HG03196 (cell line): ENCODE measurements at regions not wholly inside any gene's neighbourhood (a gene's known extent, or its start where the extent isn't known, plus 50 kb on each side); places are given as distances from the start of the nearest gene placed in this dataset.
A peak's percentile ranks its signal among the peaks of the same experiment; 100 is the strongest.

Source experiments
- ATAC-seq: cut with Tn5 transposase; IDR thresholded peaks from one replicate; pipeline ENCODE4 v1.9.1; 2021; ENCODE audit not compliant: unreplicated experiment

DNA sequence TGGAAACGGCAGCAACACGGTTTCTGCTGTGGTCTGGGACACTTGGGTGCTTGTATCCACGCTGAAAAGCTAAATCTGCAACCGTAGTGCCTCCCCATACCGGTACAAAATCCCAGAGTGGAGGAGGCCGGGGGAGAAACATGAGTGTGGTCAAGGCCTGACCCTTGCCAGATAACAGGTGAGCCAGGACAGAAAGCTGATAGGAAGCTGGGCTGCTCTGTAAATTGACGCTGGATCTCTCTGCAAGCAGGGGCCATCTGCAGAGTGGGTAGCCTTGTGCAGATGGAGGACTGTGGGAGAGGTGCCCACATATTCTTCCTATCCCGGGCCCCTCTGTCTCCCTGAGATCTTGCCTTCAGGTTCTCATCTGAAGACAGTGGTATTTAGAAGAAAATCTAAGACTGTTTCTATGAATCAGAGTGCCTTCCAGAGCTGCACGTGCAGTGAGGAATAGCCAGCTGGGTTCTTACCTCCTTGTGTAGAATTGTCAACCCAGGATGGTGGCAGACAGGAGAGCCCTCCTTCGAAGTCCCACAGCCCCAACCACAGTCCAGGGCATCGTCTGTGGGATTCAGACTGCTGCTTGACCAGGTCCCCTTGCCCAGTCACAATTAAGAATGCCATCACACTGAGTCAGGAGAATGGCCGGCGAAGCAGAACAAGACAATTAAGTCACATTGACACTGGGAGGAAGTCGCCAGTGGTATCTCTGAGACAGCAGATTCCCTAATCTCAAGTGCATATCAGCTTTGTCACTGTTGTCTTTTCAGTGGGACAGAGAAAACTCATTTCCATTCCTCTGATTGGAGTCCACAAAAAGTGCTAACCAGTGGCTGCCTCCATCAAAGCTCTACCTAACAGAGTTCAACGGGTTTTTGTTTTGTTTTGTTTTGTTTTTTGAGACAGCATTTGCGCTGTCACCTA lies 100.0 kb upstream of the RIPOR2 start:
- ATAC-seq, result no peak

DNA sequence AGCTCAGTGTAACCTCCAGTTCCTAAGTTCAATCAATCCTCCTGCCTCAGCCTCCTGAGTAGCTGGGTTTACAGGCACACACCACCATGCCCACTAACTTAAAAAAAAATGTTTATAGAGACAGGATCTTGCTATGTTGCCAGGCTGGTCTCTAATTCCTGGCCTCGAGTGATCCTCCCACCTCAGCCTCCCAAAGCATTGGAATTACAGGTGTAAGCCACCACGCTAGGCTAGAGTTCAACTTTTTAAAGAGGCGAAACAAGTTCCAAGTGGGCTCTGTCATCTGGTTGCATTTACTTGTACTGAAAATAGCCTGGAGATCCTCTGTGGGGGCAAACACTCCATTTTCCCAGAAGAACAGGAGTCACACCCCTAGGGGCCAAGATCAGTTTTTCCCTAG lies 100.7 kb upstream of the RIPOR2 start:
- no peak for ATAC-seq

GRCh38 chr6:25038300-25038699 lies 102.5 kb upstream of the RIPOR2 start:
- ATAC-seq, result no peak

GRCh38 chr6:25038999-25039398 lies 103.2 kb upstream of the RIPOR2 start:
- no peak for ATAC-seq

- ATAC-seq, result peak; percentile 22
Observed at GRCh38 chr6:25041485-25042035, 105.8 kb upstream of the RIPOR2 start.

DNA sequence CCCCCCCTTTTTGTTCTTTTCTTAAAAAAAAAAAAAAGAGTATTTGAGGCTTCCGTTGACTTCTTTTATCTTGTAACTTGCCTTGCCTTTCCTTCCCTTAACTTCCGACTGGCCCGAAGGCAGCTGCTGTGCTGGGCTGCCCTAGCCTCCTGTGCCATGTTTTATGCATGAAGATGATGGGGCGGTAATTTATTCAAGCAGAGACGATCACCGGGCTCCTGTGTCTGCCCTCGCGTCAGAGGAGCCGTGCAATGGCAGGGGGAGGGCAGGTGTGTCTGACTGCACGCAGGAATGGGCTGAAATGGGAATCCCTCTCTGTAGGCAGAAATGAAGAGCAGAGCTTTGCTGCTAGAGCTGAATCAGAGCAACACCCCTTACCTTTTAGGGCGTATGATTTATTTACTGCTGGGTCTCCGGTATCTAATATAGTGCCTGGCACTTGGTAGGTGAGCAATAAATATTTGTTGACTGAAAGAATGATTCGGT lies 106.3 kb upstream of the RIPOR2 start:
- ATAC-seq, result peak; percentile 71

- no peak for ATAC-seq
Observed at GRCh38 chr6:25042536-25042935, 106.8 kb upstream of the RIPOR2 start.

DNA sequence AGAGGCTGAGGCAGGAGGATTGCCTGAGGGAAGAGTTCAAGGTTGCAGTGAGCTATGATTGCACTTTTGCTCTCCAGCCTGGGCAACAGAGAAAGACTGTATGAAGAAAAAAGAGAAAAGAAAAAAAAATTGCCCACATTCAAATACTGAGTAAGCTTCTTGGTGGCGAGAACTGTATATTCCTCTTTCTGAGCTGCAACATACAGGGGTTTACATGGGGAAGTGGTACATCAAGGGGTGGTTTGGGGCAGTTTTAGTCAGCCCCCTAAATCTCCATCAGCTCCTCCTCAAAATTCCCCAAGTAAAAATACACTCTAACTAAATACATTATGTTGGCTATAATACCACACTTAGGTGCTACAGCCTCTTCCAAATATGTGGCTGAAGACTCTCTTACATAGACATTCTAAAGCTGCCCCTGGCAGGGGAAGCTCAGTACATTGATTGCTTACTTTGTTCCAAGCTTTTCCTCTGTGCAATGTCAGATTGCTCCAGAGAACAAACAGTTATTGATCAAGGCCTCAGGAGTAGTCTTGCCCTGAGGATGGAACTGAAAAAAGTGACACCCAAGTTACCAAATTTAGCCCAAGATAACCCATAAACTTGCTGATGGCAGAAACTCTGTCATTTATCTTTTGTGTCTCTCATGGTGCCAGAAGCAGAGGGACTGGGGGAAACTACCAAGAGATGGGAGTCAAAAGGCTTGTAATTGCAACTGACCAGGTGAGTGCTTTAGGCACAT lies 107.4 kb upstream of the RIPOR2 start:
- ATAC-seq, result no peak

DNA sequence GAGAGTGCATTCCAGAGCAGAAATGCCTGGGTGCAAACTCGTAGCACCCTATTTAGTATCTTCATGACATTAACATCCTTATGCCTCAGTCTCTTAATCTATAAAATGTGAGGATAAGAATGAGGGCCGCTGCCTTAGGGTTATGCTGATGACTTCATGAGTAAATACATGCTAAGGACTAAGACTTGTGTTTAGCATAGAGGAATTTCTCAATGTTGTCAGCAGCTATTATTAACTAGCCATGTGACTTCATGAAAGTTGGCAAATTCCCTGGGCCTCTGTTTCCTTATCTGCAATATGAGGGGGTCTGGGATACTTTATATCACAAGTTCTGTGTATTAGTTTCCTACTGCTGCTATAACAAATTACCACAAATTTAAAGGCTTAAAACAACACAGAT lies 108.1 kb upstream of the RIPOR2 start:
- ATAC-seq, result no peak

GRCh38 chr6:25046942-25047341 lies 111.2 kb upstream of the RIPOR2 start:
- ATAC-seq, result no peak

DNA sequence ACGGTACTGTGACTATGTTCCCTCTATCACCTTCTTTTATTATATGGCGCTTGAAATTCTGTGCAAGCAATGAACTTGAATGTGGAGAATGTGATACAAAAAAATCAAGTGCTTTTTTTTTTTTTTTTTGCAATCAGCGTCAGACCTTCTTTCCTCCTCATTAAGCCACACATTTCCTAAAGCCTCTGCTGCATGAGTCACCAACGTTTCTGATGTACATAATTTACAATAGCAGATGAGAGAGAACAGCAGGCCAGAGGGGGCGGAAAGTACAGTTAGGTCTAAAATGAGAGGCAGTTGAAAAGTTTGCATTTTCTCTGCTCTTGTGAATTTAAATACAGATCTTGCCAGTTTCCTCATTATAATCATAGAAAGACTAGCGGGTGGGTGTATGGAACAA lies 114.6 kb upstream of the RIPOR2 start:
- no peak for ATAC-seq

DNA sequence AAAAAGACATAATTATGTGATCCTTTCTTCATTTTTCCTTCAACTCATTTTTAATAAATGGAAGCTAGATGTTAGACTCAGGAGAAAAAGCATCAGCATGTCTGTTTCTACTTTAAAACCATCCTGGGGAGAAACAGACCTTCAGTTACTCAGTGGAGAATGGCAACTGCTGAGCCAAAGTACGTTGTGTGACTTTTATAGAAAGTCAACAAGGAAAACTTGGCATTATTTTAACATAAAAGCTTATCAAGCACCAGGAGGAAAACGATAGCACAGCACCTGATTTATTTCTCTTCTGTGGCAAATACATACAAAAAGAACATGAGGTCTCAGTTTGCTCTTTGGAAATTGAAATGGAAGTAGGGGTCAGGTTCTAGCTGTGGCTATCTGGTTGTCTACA lies 115.3 kb upstream of the RIPOR2 start:
- ATAC-seq, result no peak

- no peak for ATAC-seq
Observed at GRCh38 chr6:25052181-25052580, 116.4 kb upstream of the RIPOR2 start.

DNA sequence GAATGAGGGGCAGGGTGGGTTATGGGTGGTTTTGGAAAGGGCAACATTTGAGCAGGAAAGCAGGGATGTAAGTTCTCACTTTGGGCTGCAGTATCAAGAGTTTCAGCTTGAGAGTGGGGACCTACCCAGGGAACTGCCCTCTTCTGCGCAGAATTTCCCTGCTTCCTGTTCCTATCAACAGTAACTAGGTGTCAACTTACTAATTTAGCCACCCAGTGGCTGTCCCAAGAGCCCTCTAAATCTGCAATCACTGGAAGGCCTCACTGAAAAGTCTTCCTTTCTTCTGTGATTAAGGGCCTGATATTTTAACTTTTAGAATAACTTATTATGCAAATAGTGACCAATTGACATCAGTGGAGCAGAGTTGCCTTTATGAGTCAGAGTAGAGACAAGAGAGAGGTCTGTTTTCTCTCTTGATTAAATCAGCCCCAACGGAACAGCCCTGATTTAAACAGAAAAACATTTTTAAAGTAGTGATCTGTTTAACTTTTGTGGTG lies 118.2 kb upstream of the RIPOR2 start:
- peak; percentile 78 for ATAC-seq

DNA sequence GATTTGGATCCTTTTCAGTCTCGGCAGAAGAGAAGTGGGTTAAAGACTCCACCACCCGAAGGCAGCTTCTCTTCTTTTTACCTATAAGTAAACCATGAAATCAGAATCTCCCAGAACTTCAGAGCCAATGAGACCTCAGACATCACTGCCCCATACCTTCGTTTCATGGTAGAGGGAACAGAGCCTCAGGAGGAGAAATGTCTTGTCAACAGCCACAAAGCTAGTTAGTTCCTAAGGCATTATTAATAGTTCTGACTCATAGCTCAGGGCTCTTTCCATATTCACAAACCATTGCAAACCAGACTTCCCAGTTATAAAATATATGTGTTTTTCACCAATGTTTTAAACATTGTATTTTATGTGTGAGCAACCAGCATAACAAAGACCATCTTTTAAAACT lies 118.7 kb upstream of the RIPOR2 start:
- no peak for ATAC-seq

GRCh38 chr6:25056130-25056529 lies 120.4 kb upstream of the RIPOR2 start:
- ATAC-seq, result peak; percentile 50

DNA sequence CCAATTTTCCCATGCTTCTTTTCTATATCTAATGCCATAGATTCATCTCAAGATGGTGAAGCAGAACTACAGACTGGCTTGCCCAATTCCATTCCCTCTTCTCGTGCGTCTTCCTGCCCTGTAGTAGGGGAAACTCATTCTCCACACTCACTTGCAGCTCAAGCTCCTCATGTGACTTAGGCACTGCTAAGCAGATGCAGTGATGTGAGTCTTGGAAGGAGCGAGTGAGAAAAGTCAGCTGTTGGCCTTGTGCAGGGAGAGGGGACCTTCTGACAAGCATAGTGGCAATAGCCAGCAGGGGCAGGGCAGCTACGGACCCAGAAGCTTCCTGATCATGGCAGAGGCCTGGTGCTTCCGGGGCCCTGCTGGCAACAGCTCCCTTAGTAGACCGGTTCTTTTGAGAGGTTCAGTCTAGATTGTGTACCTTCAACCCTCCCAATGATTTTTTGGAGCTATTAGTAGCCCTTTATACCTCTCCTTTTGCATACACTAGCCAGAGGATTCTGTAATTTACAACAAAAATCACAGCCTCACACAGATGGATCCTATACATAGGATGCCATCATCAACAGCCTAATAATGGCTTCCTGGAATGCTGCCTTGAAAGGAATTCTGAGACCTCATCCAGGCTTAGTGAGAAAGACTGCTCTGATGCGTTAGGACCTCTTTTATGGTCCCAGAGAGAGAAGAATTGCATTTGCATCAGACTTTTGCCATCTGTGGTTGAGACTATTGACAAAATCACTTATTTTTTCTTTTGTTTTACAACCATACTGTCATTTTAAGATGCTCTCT lies 121.5 kb upstream of the RIPOR2 start:
- ATAC-seq, result no peak

DNA sequence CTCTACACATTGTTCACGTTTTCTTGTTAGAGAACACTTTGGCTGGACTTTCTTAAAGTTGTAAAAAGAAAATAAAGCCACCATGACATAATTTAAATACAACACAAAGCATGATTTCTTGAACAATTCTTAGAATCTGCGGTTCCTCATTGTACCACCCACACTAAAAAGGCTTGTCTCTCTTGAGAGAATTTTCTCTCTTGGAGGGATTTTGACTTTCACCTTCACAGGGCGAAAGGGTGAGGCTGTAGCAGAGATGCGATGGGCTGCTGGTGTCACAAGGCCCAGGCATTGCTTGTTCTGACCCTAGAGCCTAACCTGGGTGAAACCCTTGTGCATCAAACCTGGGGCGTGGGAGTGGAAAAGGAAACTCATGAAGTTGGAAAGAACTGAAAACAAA lies 122.7 kb upstream of the RIPOR2 start:
- ATAC-seq, result no peak

DNA sequence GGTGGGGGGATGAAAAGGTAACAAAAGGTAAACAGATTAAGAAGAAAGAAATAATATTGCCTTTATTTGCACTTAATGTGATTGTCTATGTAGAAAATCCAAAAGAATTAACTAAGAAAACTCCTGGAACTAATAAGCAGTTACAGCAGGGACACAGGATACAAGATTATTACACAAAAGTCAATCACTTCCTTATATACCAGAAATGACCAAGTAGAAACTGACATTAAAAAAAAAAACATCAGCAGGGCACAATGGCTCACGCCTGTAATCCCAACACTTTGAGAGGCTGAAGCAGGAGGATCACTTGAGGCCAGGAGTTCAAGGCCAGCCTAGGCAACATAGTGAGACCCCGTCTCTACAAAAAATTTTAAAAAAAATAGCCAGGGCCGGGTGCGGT lies 123.2 kb upstream of the RIPOR2 start:
- no peak for ATAC-seq

DNA sequence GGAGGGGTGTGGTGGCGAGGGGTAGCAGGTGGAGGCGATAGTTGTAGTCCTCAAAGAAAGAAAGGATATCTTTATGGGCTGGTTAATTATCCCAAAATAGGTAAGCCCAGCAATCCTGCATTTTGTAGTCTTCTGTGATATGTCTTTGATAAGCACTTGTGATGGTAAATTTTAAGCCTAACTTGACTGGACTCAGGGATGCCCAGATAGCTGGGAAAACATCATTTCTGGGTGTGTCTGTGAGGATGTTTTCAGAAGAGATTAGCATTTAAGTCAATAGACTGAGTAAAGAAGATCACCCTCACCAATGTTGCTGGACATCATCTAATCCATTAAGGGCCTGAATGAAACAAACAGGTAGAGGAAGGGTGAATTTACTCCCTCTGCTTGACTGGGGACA lies 124.8 kb upstream of the RIPOR2 start:
- ATAC-seq, result no peak
